H54 (cell line): ENCODE measurements at regions not wholly inside any gene's neighbourhood (a gene's known extent, or its start where the extent isn't known, plus 50 kb on each side); places are given as distances from the start of the nearest gene placed in this dataset.
A peak's percentile ranks its signal among the peaks of the same experiment; 100 is the strongest.
"Not testable (repeated sequence)": the region's sequence is repeated elsewhere in the genome, so short reads cannot be mapped to it uniquely, and the experiment has no call there.

Experiments
- DNase-seq: peaks from one replicate; pipeline ENCODE4 v3.0.0; 2011; ENCODE audit warnings: low spot score, mixed read lengths; ENCODE audit not compliant: insufficient read length
- FAIRE-seq: peaks from 3 replicates; lab custom pipeline; 2011; peaks lifted over from hg19 to GRCh38; lab: Jason Lieb, UNC
- POLR2A ChIP-seq: IDR thresholded peaks from 2 replicates; pipeline ENCODE4 v1.6.1; 2011; ENCODE audit warnings: low read depth, mild to moderate bottlenecking, low read length

DNA sequence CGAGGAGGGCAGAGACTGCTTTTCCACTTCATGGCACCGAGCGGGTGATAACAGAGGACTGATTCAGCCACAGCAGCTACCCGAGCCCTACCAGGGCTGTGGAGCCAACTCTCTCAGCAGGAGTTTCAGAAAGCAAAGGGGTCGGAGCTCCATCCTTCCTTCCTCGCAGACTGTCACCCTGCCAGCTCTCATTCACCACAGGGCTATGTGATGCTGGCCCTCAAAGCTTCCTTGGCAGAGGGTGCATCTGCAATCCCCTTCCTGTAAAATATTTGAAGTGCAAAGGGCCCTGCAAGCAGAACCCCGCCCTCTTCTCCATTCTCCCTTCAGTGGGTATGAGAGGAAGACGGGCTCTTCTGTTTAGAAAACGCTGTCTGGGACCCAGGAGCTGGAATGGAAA is 105.3 kb upstream of the LYZL2 start:
- TF ChIP-seq POLR2A = no peak
- FAIRE-seq = no peak
- no peak for DNase-seq

DNA sequence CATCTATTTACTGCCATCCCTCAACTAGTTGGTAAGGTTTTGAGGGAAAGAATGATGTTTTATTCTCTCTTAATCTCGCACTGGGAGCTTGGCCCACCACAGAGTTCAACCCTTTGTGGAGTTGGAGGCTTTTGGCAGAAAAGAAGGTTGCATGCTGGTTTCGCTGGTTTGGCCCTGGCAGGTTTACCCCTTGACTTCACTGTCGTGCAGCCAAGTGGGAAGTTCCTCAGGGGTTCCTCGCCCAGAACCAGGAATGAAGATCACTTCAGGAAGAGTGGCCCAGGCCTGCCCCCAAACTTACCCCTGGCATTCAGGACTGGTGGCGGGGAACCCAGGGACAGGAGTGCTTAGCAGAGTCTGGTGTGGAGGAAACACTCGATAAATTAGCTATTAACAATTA is 103.1 kb upstream of the LYZL2 start:
- TF ChIP-seq POLR2A = no peak
- DNase-seq (no peak), FAIRE-seq (no peak)

DNA sequence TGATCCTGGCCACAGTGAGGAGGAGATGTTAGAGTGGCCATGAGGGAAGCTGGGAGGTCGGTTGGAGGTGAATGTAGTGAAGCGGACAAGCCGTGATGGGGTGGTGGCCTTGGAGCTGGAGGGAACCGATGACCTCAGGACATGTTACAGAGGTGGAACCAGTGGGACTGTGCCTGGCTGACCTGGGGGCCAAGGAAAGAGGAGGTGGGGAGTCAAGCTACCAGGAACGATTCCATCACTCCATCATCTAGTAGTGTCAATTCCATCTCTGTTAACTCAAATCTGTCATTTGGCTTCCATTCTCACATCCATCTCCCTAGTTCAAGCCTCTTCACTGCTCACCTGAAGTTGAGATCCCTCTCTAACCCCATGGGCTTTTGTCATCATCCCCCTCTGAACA is 102.4 kb upstream of the LYZL2 start:
- DNase-seq (no peak), FAIRE-seq (no peak)
- TF ChIP-seq POLR2A = no peak

DNA sequence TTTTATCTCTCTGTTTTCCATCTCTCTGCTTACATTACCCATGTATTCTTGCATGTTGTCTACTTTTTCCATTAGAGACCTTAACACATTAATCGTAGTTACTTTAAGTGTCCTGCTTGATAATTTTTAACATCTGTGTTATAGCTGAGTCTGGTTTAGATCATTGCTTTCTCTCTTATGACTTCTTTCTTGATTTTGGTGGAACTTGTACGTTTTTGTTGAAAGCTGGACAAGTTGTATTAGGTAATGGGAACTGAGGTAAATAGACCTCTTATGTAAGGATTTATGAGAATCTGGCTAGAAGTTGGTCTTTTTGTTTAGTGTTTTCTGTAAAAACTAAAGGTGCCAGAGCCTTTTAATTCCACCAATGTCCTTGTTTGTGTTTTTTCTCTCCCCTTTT is 100.8 kb upstream of the LYZL2 start:
- FAIRE-seq = no peak
- DNase-seq = no peak
- no peak for TF ChIP-seq POLR2A

DNA sequence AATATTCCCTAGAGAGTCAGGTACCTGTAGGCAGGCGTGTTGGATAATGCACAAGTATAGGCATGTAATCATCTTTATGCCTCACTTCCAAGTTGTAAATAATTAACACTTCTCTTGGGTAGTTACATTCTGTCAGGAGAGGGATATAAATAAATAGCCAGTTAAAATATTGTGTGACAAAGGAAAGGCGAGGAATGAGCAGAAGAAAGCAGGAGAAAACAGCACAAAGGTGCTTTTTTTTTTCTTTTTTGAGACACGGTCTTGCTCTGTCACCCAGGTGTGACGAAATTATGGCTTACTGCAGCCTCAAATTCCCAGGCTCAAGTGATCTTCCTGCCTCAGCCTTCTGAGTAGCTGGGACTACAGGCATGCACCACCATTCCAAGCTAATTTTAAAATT is 99.2 kb upstream of the LYZL2 start:
- FAIRE-seq (no peak), DNase-seq (no peak)
- no peak for TF ChIP-seq POLR2A

DNA sequence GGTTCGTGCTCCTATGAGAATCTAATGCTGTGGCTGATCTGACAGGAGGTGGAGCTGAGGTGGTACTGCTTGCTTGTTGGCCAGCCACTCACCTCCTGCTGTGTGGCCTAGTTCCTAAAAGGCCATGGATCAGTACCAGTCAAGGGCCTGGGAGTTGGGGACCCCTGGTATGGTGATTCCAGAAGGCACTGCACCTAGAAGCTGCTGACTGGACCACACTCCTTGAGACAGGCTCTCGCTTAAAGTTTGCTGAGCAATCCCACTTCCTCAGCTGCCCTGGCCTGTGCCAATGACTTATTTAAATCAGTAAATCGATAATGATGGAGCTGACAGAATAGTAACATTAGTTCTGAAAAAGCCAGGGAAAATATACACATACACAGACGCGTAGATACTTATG is 98.6 kb upstream of the LYZL2 start:
- FAIRE-seq = no peak
- no peak for TF ChIP-seq POLR2A
- no peak for DNase-seq

DNA sequence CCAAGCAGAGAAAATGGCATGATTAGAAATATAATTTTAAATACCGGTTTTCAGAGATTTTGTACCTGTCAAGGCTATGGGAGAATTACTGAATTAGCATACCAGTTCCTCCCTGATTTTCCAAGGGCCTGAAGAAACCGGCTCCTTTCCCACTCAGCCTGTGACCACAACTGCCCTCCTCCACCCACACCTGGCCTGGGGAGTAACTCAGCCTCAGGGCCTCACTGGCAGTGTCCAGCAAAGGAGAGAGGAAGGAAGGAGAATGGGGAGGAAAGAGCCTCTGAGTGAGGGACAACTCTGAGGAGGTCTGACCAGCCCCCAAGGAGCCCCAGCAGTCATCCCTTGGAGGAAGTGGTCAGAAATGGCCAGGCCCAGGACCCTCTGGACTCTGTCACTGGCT is 98.0 kb upstream of the LYZL2 start:
- no peak for FAIRE-seq
- DNase-seq = no peak
- no peak for TF ChIP-seq POLR2A

DNA sequence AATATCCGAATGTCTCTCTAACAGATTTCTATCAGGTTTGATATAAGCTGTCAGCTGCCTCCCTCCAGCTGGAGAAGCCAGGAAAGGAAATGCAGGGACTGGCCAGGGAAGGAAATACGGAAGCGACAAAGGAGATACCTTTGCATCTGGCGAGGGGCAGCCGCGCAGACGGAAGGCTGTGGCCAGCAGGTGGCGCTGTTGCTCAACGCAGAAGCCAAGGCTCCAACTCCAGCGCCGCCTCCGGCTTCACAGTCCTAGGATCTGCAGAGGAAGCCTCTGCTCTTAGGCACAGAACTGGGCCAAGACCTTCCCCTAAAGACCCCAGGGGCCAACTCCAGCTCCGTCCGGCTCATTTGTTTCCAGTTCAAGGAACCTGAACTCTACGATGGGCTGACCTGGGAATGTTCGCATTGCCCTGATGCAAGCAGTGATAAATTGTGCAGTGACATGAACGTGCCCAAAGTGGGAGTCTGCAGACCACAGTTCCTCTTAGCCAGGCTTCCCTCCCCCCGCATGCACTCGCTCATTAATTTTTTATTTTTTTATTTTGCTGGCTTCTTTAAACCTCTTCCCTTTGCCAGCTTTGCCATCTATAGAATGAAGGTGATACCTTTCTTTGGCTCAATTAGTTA is 97.3 kb upstream of the LYZL2 start:
- FAIRE-seq (peak; percentile 95), DNase-seq (peak; percentile 27)

DNA sequence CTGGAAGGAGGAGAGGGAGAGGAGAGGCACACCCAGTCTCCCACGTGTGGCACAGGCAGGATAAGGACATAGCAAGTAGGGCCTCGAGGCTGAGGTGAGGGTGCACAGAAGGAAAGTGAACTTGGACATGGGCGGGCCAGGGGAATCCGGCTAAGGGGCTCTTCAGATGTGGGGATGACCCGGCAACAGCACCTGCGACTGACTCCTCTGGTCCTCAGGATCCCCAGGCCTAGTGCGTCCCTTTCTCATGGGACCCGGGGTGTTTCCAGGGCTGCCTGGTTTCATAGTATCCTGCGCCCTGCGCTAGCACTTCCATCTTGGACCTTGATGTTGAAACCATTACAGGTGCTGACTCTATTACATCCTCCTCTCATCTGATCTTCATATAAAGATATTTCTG is 96.1 kb upstream of the LYZL2 start:
- FAIRE-seq = no peak
- no peak for TF ChIP-seq POLR2A
- no peak for DNase-seq

DNA sequence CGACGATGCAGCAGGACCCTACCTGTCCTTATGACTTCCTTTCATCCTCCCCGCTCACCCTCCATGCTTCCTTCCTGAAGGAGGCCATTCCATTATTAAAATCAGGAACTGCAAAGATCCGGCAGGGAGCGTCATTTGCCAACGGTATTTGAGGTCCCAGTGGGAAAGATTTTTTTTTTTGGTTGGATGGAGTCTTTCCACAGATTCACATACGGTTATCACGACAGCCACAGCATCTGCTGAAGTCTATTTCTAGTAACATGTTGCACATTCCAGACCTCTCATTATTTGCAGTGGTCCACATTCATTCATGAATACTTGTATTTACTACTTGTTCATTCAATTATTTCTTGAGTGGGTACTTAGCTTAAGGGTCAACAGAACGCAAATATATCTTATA is 94.7 kb upstream of the LYZL2 start:
- no peak for DNase-seq
- TF ChIP-seq POLR2A = no peak
- no peak for FAIRE-seq

DNA sequence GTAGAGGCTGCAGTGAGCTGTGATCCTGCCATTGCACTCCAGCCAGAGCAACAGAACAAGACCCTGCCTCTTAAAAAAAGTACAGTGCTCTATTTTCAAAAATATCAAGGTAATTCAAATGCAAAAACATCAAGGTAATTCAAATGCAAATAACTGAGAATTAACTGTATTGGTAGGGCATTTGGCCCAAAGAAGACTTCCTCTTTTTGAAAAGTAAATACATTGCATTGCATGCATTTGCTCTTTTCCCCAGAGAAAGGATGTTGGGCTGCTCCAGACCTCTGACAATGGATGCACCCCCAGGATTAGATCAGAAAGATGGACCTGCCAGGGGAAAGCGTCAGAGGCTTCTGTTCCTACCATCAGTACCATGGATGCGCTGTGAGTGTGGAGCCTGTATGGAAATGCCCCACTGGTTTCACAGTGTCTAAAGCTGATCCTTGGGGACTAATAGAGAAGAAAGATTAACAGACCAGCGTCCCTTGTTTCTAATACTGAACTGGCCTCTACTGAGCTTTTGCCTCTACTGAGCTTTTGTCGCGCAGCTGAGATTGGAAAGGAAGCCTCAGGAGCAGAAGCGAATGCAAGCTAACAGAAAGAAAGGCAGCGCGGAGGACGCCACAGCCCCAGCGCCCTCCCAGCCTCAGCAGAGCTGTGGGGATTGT is 93.5 kb upstream of the LYZL2 start:
- TF ChIP-seq POLR2A = no peak
- no peak for DNase-seq
- no peak for FAIRE-seq

DNA sequence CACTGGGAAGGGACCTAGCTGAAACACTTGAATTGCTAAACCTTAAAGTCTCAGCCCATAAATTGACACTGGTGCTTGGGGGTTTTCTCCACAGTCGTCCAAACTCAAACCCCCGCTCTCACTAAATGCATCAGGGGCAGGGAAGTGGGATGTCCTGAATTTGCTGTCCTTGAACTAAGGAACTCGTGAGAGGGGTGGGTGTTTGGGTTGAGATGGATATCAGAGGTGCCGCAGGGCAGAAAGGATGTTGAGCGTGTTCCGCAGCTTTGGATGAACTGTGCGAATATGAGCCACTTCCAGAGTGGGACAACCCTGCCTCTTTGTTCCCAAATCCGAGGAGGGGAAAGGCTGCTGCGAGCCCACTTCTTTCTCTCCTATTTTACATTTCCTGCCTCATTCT is 90.3 kb upstream of the LYZL2 start:
- FAIRE-seq (no peak), DNase-seq (no peak)
- no peak for TF ChIP-seq POLR2A

DNA sequence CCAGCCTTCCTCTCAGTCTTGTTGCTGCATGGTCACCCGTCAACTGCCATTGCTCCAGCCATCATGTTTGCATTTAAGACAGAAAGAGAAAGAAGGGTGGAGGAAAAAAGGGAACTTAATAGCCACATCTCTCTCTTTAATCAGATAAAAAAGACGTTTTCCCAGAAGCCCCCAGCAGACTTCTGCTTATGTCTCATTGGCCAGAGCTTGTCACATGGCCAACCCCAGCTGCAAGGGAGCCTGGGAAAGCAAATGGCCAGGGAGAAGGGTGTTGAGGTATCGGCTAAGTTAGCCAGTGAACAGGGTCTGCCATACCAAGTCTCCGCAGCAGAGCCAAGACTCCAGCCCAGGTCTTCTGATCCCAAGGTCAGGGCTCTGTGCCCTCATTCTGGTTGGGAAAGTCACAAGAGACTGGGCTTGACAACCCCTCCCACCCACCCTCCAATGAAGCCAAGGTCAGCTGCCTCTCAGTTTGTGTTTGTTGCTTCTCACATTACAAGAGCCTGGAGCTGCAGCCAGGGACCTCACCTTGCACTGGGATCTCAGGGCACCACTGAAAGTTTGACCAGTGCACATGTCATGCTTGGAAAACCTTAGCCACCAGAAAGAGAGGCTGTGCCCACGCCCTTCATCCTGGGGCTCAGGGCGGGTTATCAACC is 80.3 kb upstream of the LYZL2 start:
- TF ChIP-seq POLR2A = no peak
- FAIRE-seq (no peak), DNase-seq (no peak)

DNA sequence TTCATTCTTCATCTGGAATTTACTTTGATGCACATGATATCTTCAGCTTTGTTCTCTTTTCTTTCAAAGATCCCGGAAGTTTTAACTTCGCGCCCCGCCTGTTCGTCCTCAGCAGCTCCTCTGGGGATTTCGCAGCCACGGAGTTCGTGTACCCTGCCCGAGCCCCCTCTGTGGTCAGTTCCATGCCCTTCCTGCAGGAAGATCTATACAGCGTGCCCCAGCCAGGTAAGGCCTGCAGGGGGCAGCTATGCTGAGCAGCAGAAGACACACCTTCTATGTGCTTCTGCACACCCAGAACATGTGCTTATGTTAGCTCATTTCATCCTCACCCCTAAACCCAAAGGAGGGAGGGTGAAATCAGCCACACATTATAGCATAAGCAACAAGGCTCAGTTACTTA is 79.7 kb upstream of the LYZL2 start:
- no peak for DNase-seq
- TF ChIP-seq POLR2A = no peak
- no peak for FAIRE-seq

DNA sequence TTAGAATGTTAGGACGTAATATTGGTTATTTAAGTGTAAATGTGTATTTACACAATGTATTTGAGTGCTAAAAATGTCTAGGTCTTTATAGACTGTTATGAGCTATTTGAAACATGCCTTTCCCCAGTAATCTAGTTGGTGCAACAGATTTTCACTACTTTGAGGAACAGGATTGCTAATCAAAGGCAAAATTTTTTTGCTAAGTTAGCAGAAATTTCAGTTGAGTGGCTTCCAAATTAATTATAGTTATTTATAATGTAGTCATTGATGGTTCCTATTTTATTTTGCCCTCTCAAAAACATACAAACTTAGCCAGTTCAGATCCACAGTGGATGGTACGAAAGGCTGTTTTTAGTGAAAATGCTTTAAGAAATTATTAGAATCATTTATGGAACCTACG is 78.7 kb upstream of the LYZL2 start:
- FAIRE-seq (no peak), DNase-seq (no peak)
- TF ChIP-seq POLR2A = no peak

DNA sequence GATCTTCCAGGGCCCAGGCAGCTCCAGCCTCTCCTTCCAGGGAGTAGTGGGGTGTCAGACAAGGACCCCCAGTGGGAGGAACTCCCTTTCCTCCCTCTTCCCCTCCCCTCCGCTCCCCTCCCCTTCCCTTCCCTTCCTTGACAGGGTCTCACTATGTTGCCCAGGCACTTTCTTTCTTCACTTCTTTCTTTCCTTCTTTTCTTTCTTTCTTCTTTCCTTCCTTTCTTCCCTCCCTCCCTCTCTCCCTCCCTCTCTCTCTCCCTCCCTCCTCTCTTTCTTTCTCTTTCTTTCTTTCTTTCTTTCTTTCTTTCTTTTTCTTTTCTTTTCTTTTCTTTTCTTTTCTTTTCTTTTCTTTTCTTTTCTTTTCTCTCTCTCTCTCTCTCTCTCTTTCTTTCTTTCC is 76.6 kb upstream of the LYZL2 start:
- FAIRE-seq, DNase-seq: not testable (repeated sequence)
